Glutamatergic neuron (in vitro differentiated cells): ENCODE measurements at regions not wholly inside any gene's neighbourhood (a gene's known extent, or its start where the extent isn't known, plus 50 kb on each side); places are given as distances from the start of the nearest gene placed in this dataset.

Experiments
- DNase-seq: peaks from one replicate; pipeline ENCODE4 v3.0.0; 2022
- H3K27ac Mint-ChIP-seq: one replicate; pipeline ENCODE4 v1.8.0; 2020; ENCODE audit warnings: mild to moderate bottlenecking, mixed read lengths, inconsistent platforms; ENCODE audit not compliant: unreplicated experiment
- H3K27me3 Mint-ChIP-seq: one replicate; pipeline ENCODE4 v1.8.0; 2020; ENCODE audit warnings: mild to moderate bottlenecking, moderate library complexity, mixed read lengths, inconsistent platforms; ENCODE audit not compliant: unreplicated experiment
- H3K36me3 Mint-ChIP-seq: one replicate; pipeline ENCODE4 v1.8.0; 2020; ENCODE audit warnings: mild to moderate bottlenecking, mixed read lengths, inconsistent platforms; ENCODE audit not compliant: unreplicated experiment
- H3K4me1 Mint-ChIP-seq: one replicate; pipeline ENCODE4 v1.8.0; 2020; ENCODE audit warnings: mild to moderate bottlenecking, low read depth, mixed read lengths, inconsistent platforms; ENCODE audit not compliant: unreplicated experiment
- H3K4me3 Mint-ChIP-seq: one replicate; pipeline ENCODE4 v1.8.0; 2020; ENCODE audit warnings: mild to moderate bottlenecking, mixed read lengths, inconsistent platforms; ENCODE audit not compliant: unreplicated experiment
- H3K9me3 Mint-ChIP-seq: one replicate; pipeline ENCODE4 v1.8.0; 2020; ENCODE audit warnings: mild to moderate bottlenecking, moderate library complexity, mixed read lengths, inconsistent platforms; ENCODE audit not compliant: unreplicated experiment
- TF ChIP-seq, protein P1 (sequence below): fragments of 200-600 bp; sonication (generic); IDR thresholded peaks from one replicate; pipeline ENCODE4 v1.5.0; 2021; ENCODE audit not compliant: partially characterized antibody, unreplicated experiment

DNA sequence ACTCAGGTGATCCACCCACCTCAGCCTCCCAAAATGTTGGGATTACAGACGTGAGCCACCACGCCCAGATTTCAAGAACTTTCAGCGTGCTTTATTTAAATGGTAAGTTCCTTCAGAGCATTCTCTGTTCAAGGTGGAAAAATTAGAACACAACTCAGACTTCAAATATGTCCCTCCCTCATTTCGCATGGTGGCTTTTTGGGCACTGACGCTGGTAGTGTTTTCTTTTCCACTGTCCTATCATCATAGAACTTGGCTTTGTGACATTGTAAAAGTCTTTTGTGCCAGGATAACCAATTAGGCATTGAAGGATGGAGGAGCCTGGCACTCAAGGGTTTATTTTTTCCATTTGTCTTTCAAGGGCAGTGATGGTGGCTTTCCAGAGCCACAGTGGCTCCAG, 190.8 kb downstream of the NUAK1 start:
- Mint-ChIP-seq H3K4me3 (no peak overlapping the region), H3K4me1 (peaks cover 4% of the 10 kb centered on the region), H3K9me3 (no peaks in the 10 kb centered on the region), H3K36me3 (no peaks in the 10 kb centered on the region), H3K27me3 (no peaks in the 10 kb centered on the region), H3K27ac (no peak overlapping the region)
- no peak for DNase-seq
- TF ChIP-seq, protein P1, sequence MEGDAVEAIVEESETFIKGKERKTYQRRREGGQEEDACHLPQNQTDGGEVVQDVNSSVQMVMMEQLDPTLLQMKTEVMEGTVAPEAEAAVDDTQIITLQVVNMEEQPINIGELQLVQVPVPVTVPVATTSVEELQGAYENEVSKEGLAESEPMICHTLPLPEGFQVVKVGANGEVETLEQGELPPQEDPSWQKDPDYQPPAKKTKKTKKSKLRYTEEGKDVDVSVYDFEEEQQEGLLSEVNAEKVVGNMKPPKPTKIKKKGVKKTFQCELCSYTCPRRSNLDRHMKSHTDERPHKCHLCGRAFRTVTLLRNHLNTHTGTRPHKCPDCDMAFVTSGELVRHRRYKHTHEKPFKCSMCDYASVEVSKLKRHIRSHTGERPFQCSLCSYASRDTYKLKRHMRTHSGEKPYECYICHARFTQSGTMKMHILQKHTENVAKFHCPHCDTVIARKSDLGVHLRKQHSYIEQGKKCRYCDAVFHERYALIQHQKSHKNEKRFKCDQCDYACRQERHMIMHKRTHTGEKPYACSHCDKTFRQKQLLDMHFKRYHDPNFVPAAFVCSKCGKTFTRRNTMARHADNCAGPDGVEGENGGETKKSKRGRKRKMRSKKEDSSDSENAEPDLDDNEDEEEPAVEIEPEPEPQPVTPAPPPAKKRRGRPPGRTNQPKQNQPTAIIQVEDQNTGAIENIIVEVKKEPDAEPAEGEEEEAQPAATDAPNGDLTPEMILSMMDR: no peak

DNA sequence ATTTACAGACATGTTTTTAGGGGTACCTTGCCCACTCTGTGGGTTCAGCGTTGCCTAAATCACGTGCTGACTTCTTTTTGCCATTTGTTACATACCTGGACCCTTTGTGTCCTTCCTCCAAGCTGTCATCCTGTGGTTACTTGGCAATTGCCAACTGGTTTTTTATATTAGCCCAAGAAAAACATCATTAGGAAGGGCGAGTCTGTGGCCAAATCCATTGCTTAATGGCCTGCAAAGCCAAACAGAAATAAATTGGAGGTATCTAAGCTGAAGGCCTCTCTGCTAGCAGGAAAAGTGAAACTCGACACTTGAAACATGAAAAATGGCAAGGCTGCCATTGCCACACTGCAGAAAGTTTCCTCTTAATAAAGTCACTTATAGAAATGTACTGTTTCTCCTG, 190.4 kb downstream of the NUAK1 start:
- Mint-ChIP-seq H3K36me3 (no peaks in the 10 kb centered on the region), H3K9me3 (no peaks in the 10 kb centered on the region), H3K4me1 (peaks cover 4% of the 10 kb centered on the region)

GRCh38 chr12:105949391-105949790, 189.4 kb downstream of the NUAK1 start:
- TF ChIP-seq, protein P1: no peak
- H3K36me3 Mint-ChIP-seq: no peaks in the 10 kb centered on the region
- no peaks in the 10 kb centered on the region for H3K27me3 Mint-ChIP-seq
- H3K4me3 Mint-ChIP-seq: no peak overlapping the region
- no peaks in the 10 kb centered on the region for H3K9me3 Mint-ChIP-seq
- no peak overlapping the region for H3K27ac Mint-ChIP-seq
- DNase-seq: no peak
- peaks cover 4% of the 10 kb centered on the region for H3K4me1 Mint-ChIP-seq

More for the DNA sequence above, 190.4 kb downstream of the NUAK1 start:
- DNase-seq: no peak
- Mint-ChIP-seq H3K4me3 (no peak overlapping the region), H3K27me3 (no peaks in the 10 kb centered on the region), H3K27ac (no peak overlapping the region)
- TF ChIP-seq, protein P1: no peak

- H3K9me3 Mint-ChIP-seq: no peaks in the 10 kb centered on the region
- no peaks in the 10 kb centered on the region for H3K27me3 Mint-ChIP-seq
- no peak for DNase-seq
- no peak overlapping the region for H3K27ac Mint-ChIP-seq
- no peaks in the 10 kb centered on the region for H3K4me1 Mint-ChIP-seq
- H3K36me3 Mint-ChIP-seq: no peaks in the 10 kb centered on the region
- H3K4me3 Mint-ChIP-seq: no peak overlapping the region
- TF ChIP-seq, protein P1: no peak
Measured at GRCh38 chr12:105951732-105952131, 187.0 kb downstream of the NUAK1 start.

GRCh38 chr12:105954951-105955931, 183.5 kb downstream of the NUAK1 start:
- Mint-ChIP-seq H3K9me3 (no peaks in the 10 kb centered on the region), H3K27ac (no peak overlapping the region), H3K4me3 (no peak overlapping the region), H3K27me3 (no peaks in the 10 kb centered on the region), H3K36me3 (no peaks in the 10 kb centered on the region), H3K4me1 (no peaks in the 10 kb centered on the region)
- DNase-seq: no peak
- TF ChIP-seq, protein P1: no peak
